Renal pelvis (tissue), 1 donor: ENCODE measurements at regions not wholly inside any gene's neighbourhood (a gene's known extent, or its start where the extent isn't known, plus 50 kb on each side); places are given as distances from the start of the nearest gene placed in this dataset.

Experiments
- DNase-seq: peaks from one replicate; pipeline ENCODE4 v3.0.0-alpha.2; 2013

GRCh38 chr10:129106314-129106713 lies 360.7 kb upstream of the MGMT start:
- DNase-seq = no peak

GRCh38 chr10:129107525-129107924 lies 359.5 kb upstream of the MGMT start:
- no peak for DNase-seq

GRCh38 chr10:129108378-129108777 lies 358.7 kb upstream of the MGMT start:
- no peak for DNase-seq

GRCh38 chr10:129108994-129109393 lies 358.0 kb upstream of the MGMT start:
- no peak for DNase-seq

- DNase-seq = no peak
Measured at GRCh38 chr10:129110780-129111179, 356.3 kb upstream of the MGMT start.

GRCh38 chr10:129111922-129112321 lies 355.1 kb upstream of the MGMT start:
- DNase-seq = no peak

GRCh38 chr10:129114588-129114987 lies 352.5 kb upstream of the MGMT start:
- no peak for DNase-seq

GRCh38 chr10:129116371-129116770 lies 350.7 kb upstream of the MGMT start:
- no peak for DNase-seq

GRCh38 chr10:129120441-129120840 lies 346.6 kb upstream of the MGMT start:
- DNase-seq = no peak

GRCh38 chr10:129122846-129123245 lies 344.2 kb upstream of the MGMT start:
- DNase-seq = no peak

- no peak for DNase-seq
Measured at GRCh38 chr10:129123428-129123827, 343.6 kb upstream of the MGMT start.

- no peak for DNase-seq
Measured at GRCh38 chr10:129126982-129127381, 340.1 kb upstream of the MGMT start.

- no peak for DNase-seq
Measured at GRCh38 chr10:129131457-129132132, 335.4 kb upstream of the MGMT start.

- peak; percentile 49 for DNase-seq
Measured at GRCh38 chr10:129133856-129134255, 333.2 kb upstream of the MGMT start.

- DNase-seq = no peak
Measured at GRCh38 chr10:129134371-129134770, 332.7 kb upstream of the MGMT start.

GRCh38 chr10:129135624-129136023 lies 331.4 kb upstream of the MGMT start:
- no peak for DNase-seq

- DNase-seq = no peak
Measured at GRCh38 chr10:129136074-129136473, 331.0 kb upstream of the MGMT start.

GRCh38 chr10:129136951-129137350 lies 330.1 kb upstream of the MGMT start:
- DNase-seq = no peak

- no peak for DNase-seq
Measured at GRCh38 chr10:129140921-129141885, 325.8 kb upstream of the MGMT start.

- no peak for DNase-seq
Measured at GRCh38 chr10:129151281-129151680, 315.8 kb upstream of the MGMT start.

- no peak for DNase-seq
Measured at GRCh38 chr10:129156406-129156805, 310.6 kb upstream of the MGMT start.

GRCh38 chr10:129157185-129157584 lies 309.9 kb upstream of the MGMT start:
- DNase-seq = no peak

GRCh38 chr10:129161150-129161549 lies 305.9 kb upstream of the MGMT start:
- peak; percentile 55 for DNase-seq
